ENCODE measurements at regions not wholly inside any gene's neighbourhood (a gene's known extent, or its start where the extent isn't known, plus 50 kb on each side); places are given as distances from the start of the nearest gene placed in this dataset.
A peak's percentile ranks its signal among the peaks of the same experiment; 100 is the strongest.

GRCh38 chr16:77077256-77077922, 113.6 kb upstream of the MON1B start:
- no peak for DNase-seq (ENCODE audit: low spot score)
- Histone ChIP-seq H3K27me3 (no peaks in the 10 kb centered on the region), H4K20me1 (ENCODE audit: insufficient read depth, poor library complexity, severe bottlenecking) (no peaks in the 10 kb centered on the region), H3K36me3 (replicated peaks; ENCODE audit: insufficient read depth, low read depth) (no peaks in the 10 kb centered on the region), H3K9me2 (replicated peaks; ENCODE audit: insufficient read depth) (no peaks in the 10 kb centered on the region), H3K9me3 (ENCODE audit: low read depth) (no peaks in the 10 kb centered on the region), H3K79me2 (no peaks in the 10 kb centered on the region), H3K4me3 (no peak overlapping the region), H3K4me2 (no peak overlapping the region), H3K4me1 (ENCODE audit: insufficient read depth) (no peaks in the 10 kb centered on the region), H3K27ac (no peak overlapping the region), H2AFZ (no peak overlapping the region)
- TF ChIP-seq EZH2phosphoT487 (IDR thresholded peaks at IDR 0.05; ENCODE audit: low read depth, severe bottlenecking, unreplicated experiment): no peak
- TF ChIP-seq EZH2 (IDR thresholded peaks at IDR 0.05; ENCODE audit: borderline replicate concordance): no peak
- no peak for TF ChIP-seq CTCF (IDR thresholded peaks at IDR 0.05; ENCODE audit: poor library complexity)
- WGBS (ENCODE audit: low lambda C conversion rate, missing lambda C conversion rate): 73% methylated on average over 8 of the region's 8 CpGs

GRCh38 chr16:77085981-77086380, 105.0 kb upstream of the MON1B start:
- Histone ChIP-seq H3K79me2 (no peaks in the 10 kb centered on the region), H3K4me2 (no peak overlapping the region), H3K4me3 (no peak overlapping the region), H3K4me1 (ENCODE audit: insufficient read depth) (no peaks in the 10 kb centered on the region), H3K9me2 (replicated peaks; ENCODE audit: insufficient read depth) (no peaks in the 10 kb centered on the region), H3K9me3 (ENCODE audit: low read depth) (no peaks in the 10 kb centered on the region), H3K36me3 (replicated peaks; ENCODE audit: insufficient read depth, low read depth) (no peaks in the 10 kb centered on the region), H3K27ac (no peak overlapping the region), H4K20me1 (ENCODE audit: insufficient read depth, poor library complexity, severe bottlenecking) (no peaks in the 10 kb centered on the region), H2AFZ (no peak overlapping the region), H3K27me3 (no peaks in the 10 kb centered on the region)
- no peak for TF ChIP-seq EZH2 (IDR thresholded peaks at IDR 0.05; ENCODE audit: borderline replicate concordance)
- TF ChIP-seq EZH2phosphoT487 (IDR thresholded peaks at IDR 0.05; ENCODE audit: low read depth, severe bottlenecking, unreplicated experiment): no peak
- TF ChIP-seq CTCF (IDR thresholded peaks at IDR 0.05; ENCODE audit: poor library complexity): no peak
- WGBS (ENCODE audit: low lambda C conversion rate, missing lambda C conversion rate): 83% methylated on average over 1 of the region's 1 CpG
- DNase-seq (ENCODE audit: low spot score): no peak

- Histone ChIP-seq H3K9me2 (replicated peaks; ENCODE audit: insufficient read depth) (no peaks in the 10 kb centered on the region), H3K27me3 (no peaks in the 10 kb centered on the region), H3K4me2 (no peak overlapping the region), H3K4me3 (no peak overlapping the region), H3K4me1 (ENCODE audit: insufficient read depth) (no peaks in the 10 kb centered on the region), H3K27ac (no peak overlapping the region), H4K20me1 (ENCODE audit: insufficient read depth, poor library complexity, severe bottlenecking) (no peaks in the 10 kb centered on the region), H3K9me3 (ENCODE audit: low read depth) (no peaks in the 10 kb centered on the region), H3K79me2 (no peaks in the 10 kb centered on the region), H3K36me3 (replicated peaks; ENCODE audit: insufficient read depth, low read depth) (no peaks in the 10 kb centered on the region), H2AFZ (no peak overlapping the region)
- 37% methylated on average over 1 of the region's 1 CpG for WGBS (ENCODE audit: low lambda C conversion rate, missing lambda C conversion rate)
- DNase-seq (ENCODE audit: low spot score): peak; percentile 38
- TF ChIP-seq EZH2 (IDR thresholded peaks at IDR 0.05; ENCODE audit: borderline replicate concordance) (no peak), CTCF (IDR thresholded peaks at IDR 0.05; ENCODE audit: poor library complexity) (no peak), EZH2phosphoT487 (IDR thresholded peaks at IDR 0.05; ENCODE audit: low read depth, severe bottlenecking, unreplicated experiment) (no peak)
These were observed 100.9 kb upstream of the MON1B start for GRCh38 chr16:77090062-77090461.

All from hepatocyte (in vitro differentiated cells).